ENCODE measurements at regions not wholly inside any gene's neighbourhood (a gene's known extent, or its start where the extent isn't known, plus 50 kb on each side); places are given as distances from the start of the nearest gene placed in this dataset.

DNA sequence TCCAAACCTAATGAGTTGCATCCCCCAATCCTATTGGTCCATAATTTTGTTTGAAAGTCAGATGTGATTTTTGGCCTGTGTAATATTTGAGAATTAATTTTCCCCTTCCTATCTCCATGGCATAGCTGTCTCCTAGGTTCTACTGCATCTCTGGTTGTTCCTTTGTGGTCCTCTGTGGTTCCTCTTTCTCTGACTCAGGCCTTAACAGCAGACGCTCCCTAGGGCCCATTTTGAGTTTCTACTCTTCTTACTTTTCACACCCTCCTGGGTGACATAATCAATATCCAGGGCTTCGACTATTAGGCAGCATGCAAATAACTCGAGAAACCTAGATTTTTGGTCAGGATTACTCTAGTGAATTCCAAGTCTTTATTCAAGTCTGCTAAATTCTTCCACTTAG is 160.7 kb downstream of the RFC3 start:
- no peak overlapping the region for H3K9ac ChIP-seq (ENCODE audit: low read depth, low read length)
- H3K27me3 ChIP-seq (ENCODE audit: control insufficient read depth, insufficient read depth, low read length) = no peaks in the 10 kb centered on the region

DNA sequence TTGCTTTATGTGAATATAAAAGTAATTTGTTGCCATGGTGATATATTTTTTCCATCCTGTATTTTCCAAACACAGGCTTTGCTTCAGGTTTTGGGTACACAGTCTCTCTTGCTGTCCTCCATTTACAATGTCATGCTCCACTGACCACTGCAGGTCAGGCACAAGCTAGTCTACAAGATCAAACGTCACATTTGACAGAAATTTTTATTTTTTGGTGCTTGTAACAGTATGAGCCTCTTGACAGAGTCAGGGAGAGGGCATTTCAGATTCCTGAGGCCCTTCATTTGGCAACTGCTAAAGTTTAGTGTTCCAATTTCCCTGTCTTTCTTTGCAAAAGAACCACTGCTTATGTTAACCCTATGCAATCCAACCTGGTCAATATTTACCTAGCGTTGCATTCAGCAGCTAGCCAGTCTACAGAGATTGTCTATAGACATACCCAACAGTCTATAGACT is 175.0 kb downstream of the RFC3 start:
- H3K4me3 ChIP-seq (ENCODE audit: low read length) = no peak overlapping the region
- H3K9ac ChIP-seq (ENCODE audit: low read depth, low read length) = no peak overlapping the region
- no peaks in the 10 kb centered on the region for H3K9me3 ChIP-seq (replicated peaks; ENCODE audit: low read length)
- no peaks in the 10 kb centered on the region for H3K27me3 ChIP-seq (ENCODE audit: control insufficient read depth, insufficient read depth, low read length)
- no peaks in the 10 kb centered on the region for H3K4me1 ChIP-seq (ENCODE audit: control insufficient read depth, insufficient read depth, low read length)
- H3K36me3 ChIP-seq (ENCODE audit: insufficient read depth, low read length) = no peaks in the 10 kb centered on the region
- no peak overlapping the region for H3K4me2 ChIP-seq (ENCODE audit: low read length)

More for the DNA sequence above, 160.7 kb downstream of the RFC3 start:
- H3K36me3 ChIP-seq (ENCODE audit: insufficient read depth, low read length) = no peaks in the 10 kb centered on the region
- no peaks in the 10 kb centered on the region for H3K4me1 ChIP-seq (ENCODE audit: control insufficient read depth, insufficient read depth, low read length)
- no peak overlapping the region for H3K4me2 ChIP-seq (ENCODE audit: low read length)
- H3K4me3 ChIP-seq (ENCODE audit: low read length) = no peak overlapping the region
- no peaks in the 10 kb centered on the region for H3K9me3 ChIP-seq (replicated peaks; ENCODE audit: low read length)

DNA sequence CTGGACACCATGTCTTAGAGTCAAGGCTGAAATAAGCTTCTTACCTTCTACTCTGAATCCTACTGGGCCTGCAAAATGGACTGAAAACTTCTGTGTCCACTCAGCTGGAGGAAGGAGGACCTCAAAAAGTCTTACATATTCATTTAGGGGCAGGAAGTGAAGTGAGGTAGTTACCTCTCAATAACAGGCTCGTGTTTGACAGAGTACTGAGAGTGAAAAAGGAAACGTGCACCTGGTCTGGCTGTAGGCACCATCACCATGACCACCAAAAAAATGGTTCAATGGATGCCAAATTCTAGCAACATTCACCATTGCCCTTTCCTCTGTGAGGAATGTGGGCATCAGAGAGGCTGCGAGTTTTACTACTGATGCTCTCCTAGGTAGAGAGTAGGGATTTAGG is 176.2 kb downstream of the RFC3 start:
- no peak overlapping the region for H3K9ac ChIP-seq (ENCODE audit: low read depth, low read length)
- no peaks in the 10 kb centered on the region for H3K4me1 ChIP-seq (ENCODE audit: control insufficient read depth, insufficient read depth, low read length)
- no peaks in the 10 kb centered on the region for H3K36me3 ChIP-seq (ENCODE audit: insufficient read depth, low read length)
- no peak overlapping the region for H3K4me2 ChIP-seq (ENCODE audit: low read length)
- no peaks in the 10 kb centered on the region for H3K27me3 ChIP-seq (ENCODE audit: control insufficient read depth, insufficient read depth, low read length)
- no peak overlapping the region for H3K4me3 ChIP-seq (ENCODE audit: low read length)
- H3K9me3 ChIP-seq (replicated peaks; ENCODE audit: low read length) = no peaks in the 10 kb centered on the region

DNA sequence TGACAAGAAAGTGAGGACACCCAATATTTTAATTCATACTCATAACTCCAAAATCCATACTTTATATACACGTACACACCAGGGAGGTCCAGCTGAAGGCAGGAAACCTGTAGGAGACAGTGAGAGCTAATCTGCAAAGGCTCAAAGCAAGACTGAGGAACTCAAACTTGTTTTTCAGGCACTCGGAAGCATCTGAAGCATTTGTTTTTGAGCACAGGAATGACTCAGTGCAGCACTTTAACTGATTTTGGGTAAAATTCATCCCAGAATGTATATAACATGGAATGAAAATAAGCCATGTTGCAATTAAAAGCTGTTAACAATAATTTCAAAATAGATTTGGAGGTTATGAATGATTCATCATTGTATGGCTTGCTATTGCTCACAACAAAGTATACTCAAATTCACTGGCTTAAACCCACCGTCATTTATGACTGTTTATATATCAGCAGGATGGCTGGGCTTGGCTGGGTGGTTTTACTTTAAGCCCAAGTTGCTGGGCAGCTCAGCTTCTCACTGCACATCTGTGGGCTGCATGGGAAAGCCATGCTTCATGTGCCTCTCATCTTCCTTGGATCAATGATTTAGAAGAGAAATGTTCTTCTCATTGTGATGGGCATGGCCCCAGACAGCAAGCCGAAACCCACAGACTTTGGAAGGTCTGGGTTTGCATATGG is 177.0 kb downstream of the RFC3 start:
- Histone ChIP-seq H3K36me3 (ENCODE audit: insufficient read depth, low read length) (no peaks in the 10 kb centered on the region), H3K9ac (ENCODE audit: low read depth, low read length) (no peak overlapping the region)

DNA sequence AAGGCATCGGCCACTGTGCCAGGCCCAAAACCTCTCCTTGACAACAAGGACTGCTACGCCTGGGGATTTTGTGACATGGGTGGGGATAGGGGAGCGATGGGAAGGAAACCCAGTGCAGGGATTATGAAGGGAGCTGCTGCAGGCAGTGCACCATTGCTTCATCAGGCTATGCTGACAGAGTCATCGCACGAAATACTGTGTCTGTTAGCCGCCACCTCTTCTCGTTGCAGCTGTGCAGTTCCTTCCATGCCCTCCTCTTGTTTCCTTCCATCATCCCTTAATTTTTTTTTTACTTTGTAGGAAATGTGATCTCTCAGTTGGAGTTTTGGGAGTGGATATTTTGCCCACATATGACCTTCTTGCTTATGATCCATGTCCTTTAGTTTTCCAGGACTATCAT is 178.7 kb downstream of the RFC3 start:
- Histone ChIP-seq H3K9ac (ENCODE audit: low read depth, low read length) (no peak overlapping the region), H3K4me3 (ENCODE audit: low read length) (no peak overlapping the region), H3K9me3 (replicated peaks; ENCODE audit: low read length) (no peaks in the 10 kb centered on the region), H3K4me2 (ENCODE audit: low read length) (no peak overlapping the region), H3K36me3 (ENCODE audit: insufficient read depth, low read length) (no peaks in the 10 kb centered on the region), H3K4me1 (ENCODE audit: control insufficient read depth, insufficient read depth, low read length) (no peaks in the 10 kb centered on the region), H3K27me3 (ENCODE audit: control insufficient read depth, insufficient read depth, low read length) (no peaks in the 10 kb centered on the region)

More for the DNA sequence above, 177.0 kb downstream of the RFC3 start:
- Histone ChIP-seq H3K27me3 (ENCODE audit: control insufficient read depth, insufficient read depth, low read length) (no peaks in the 10 kb centered on the region), H3K4me1 (ENCODE audit: control insufficient read depth, insufficient read depth, low read length) (no peaks in the 10 kb centered on the region), H3K9me3 (replicated peaks; ENCODE audit: low read length) (no peaks in the 10 kb centered on the region), H3K4me3 (ENCODE audit: low read length) (no peak overlapping the region), H3K4me2 (ENCODE audit: low read length) (no peak overlapping the region)

DNA sequence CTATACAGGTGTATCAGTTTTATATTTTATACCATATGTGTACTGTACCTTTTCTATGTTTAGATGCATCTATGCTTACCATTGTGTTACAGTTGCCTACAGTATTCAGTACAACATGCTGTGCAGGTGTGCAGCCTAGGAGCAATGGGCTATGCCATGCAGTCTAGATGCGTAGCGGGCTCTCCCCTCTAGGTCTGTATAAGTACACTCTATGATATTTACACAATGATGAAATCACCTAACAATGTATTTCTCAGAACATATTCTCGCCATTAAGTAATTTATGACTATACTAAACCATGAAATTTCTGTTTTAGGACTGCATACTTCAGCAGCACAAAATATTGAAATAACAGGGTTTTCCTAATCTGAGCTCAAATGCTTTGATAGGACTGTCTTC is 179.6 kb downstream of the RFC3 start:
- Histone ChIP-seq H3K4me3 (ENCODE audit: low read length) (no peak overlapping the region), H3K4me2 (ENCODE audit: low read length) (no peak overlapping the region), H3K27me3 (ENCODE audit: control insufficient read depth, insufficient read depth, low read length) (no peaks in the 10 kb centered on the region), H3K9ac (ENCODE audit: low read depth, low read length) (no peak overlapping the region), H3K9me3 (replicated peaks; ENCODE audit: low read length) (no peaks in the 10 kb centered on the region), H3K36me3 (ENCODE audit: insufficient read depth, low read length) (no peaks in the 10 kb centered on the region), H3K4me1 (ENCODE audit: control insufficient read depth, insufficient read depth, low read length) (no peaks in the 10 kb centered on the region)

DNA sequence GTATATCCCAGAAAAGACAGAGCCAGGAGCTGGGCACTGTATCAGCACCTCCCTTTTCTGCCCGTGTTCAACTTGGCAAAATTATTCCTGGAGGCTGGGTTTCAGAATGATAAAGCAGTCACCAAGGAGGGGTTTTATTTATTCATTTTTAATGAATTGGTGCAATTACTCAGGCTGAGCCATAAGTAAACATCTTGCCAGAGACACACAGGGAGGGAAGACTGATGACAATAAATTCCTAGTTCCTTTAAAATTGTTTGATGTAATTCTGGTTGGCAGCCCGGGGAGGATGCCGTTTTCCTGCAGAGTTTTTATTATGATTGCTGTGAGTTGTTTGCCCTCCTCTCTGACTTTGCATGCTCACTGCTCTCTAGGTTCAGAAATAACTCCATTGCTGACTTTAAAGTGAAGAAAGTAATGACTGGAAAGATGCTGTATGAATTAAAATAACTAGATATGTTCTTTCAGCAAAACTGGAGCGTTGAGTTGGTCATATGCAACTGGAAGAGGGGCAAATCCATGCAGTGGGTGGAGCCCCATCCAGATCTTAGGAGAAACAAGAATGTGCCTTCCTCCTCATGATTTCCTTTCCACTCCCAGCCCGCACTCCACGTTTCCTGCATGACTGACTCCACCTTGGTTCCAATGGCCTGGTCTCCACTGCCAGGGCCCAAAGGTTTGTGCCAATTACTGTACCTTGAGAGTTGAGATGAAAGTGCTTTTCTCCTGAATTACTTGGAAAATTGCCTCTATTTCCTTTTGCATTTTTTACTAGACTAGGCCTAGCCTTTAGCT is 182.1 kb downstream of the RFC3 start:
- Histone ChIP-seq H3K4me2 (ENCODE audit: low read length) (no peak overlapping the region), H3K27me3 (ENCODE audit: control insufficient read depth, insufficient read depth, low read length) (no peaks in the 10 kb centered on the region), H3K4me1 (ENCODE audit: control insufficient read depth, insufficient read depth, low read length) (peaks cover 4% of the 10 kb centered on the region), H3K9me3 (replicated peaks; ENCODE audit: low read length) (no peaks in the 10 kb centered on the region), H3K9ac (ENCODE audit: low read depth, low read length) (no peak overlapping the region), H3K36me3 (ENCODE audit: insufficient read depth, low read length) (no peaks in the 10 kb centered on the region), H3K4me3 (ENCODE audit: low read length) (no peak overlapping the region)

DNA sequence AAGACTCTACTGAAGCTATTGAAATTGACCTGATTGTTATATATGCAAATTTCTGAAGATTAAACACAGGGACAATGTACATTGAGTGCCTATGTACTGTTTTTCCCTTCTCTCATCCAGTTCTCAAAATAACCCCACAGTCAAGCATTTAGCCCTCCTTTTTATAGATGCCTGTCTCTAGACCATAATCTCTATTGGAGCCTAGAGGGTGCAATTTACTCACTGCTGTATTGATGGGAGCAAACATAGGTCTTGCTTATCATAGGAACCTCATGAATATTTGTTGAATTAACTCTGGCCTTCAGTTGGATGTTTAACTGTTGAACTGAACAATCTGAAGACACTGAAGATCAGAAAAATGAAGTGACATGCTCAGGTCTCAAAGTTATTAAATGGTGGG is 183.0 kb downstream of the RFC3 start:
- Histone ChIP-seq H3K4me1 (ENCODE audit: control insufficient read depth, insufficient read depth, low read length) (peaks cover 4% of the 10 kb centered on the region), H3K36me3 (ENCODE audit: insufficient read depth, low read length) (no peaks in the 10 kb centered on the region), H3K4me2 (ENCODE audit: low read length) (no peak overlapping the region), H3K9me3 (replicated peaks; ENCODE audit: low read length) (no peaks in the 10 kb centered on the region), H3K27me3 (ENCODE audit: control insufficient read depth, insufficient read depth, low read length) (no peaks in the 10 kb centered on the region), H3K4me3 (ENCODE audit: low read length) (no peak overlapping the region), H3K9ac (ENCODE audit: low read depth, low read length) (no peak overlapping the region)

DNA sequence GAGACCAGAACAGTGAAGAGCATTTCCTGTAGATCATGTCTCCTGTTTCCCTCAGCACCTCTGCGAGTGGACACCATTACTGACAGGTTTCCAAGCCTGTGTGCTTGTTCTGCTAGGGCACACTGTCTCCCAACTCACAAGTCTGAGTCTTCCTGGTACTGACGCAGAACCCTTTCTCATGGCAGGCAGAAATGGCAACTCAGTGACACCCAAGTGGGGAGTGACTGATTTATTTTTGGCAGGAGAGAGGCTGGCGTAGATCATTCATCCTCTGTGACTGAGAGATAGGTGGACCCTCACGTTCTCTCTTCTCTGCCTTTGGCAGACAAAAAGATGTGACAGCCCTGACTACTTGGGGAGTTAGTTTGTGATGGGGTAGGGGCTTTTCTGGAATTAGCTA is 183.4 kb downstream of the RFC3 start:
- Histone ChIP-seq H3K27me3 (ENCODE audit: control insufficient read depth, insufficient read depth, low read length) (no peaks in the 10 kb centered on the region), H3K4me2 (ENCODE audit: low read length) (no peak overlapping the region)

DNA sequence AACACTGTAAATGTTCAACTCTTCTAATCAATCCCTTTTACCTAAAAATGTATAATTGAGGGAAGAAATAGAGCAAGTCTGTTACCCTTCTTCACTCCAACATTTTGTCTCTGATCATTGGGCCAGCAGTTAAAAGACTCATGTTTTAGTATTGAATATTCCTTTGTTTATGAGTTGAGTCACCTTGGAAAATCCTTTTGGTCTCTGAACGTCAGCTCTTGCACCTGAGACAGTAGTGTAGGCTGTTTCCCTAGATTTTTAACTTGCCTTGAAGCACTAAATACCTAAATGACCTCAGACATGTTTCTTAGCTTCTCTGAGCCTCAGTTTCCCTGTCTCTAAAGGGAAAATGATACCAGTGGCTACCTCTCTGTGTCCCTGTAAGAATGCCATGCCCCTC is 184.2 kb downstream of the RFC3 start:
- H3K27me3 ChIP-seq (ENCODE audit: control insufficient read depth, insufficient read depth, low read length) = no peaks in the 10 kb centered on the region
- H3K9ac ChIP-seq (ENCODE audit: low read depth, low read length) = no peak overlapping the region
- peaks cover 4% of the 10 kb centered on the region for H3K4me1 ChIP-seq (ENCODE audit: control insufficient read depth, insufficient read depth, low read length)
- no peaks in the 10 kb centered on the region for H3K9me3 ChIP-seq (replicated peaks; ENCODE audit: low read length)
- H3K4me2 ChIP-seq (ENCODE audit: low read length) = no peak overlapping the region
- H3K4me3 ChIP-seq (ENCODE audit: low read length) = no peak overlapping the region
- H3K36me3 ChIP-seq (ENCODE audit: insufficient read depth, low read length) = no peaks in the 10 kb centered on the region

More for the DNA sequence above, 183.4 kb downstream of the RFC3 start:
- no peaks in the 10 kb centered on the region for H3K36me3 ChIP-seq (ENCODE audit: insufficient read depth, low read length)
- H3K4me3 ChIP-seq (ENCODE audit: low read length) = no peak overlapping the region
- H3K4me1 ChIP-seq (ENCODE audit: control insufficient read depth, insufficient read depth, low read length) = peaks cover 4% of the 10 kb centered on the region
- H3K9me3 ChIP-seq (replicated peaks; ENCODE audit: low read length) = no peaks in the 10 kb centered on the region
- H3K9ac ChIP-seq (ENCODE audit: low read depth, low read length) = no peak overlapping the region

DNA sequence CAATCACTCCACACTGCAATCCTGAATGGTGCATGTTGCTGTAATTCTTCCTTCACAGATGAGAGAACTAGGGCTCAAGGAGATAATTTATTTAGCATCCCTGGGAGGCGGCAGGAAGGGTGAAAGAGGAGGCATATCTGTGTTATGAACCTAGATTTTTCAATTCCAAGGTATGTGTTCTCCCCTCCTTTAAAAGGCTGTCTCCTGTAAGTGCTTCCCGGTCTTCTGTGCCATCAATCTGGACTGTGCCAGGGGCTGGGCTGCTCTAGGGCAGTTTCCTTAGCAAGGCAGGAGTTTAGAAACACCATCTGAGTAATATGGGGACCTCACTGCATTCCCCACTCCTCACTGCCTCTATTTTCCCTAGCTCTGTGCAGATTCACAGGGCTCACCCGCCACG is 185.0 kb downstream of the RFC3 start:
- no peak overlapping the region for H3K4me2 ChIP-seq (ENCODE audit: low read length)
- no peaks in the 10 kb centered on the region for H3K27me3 ChIP-seq (ENCODE audit: control insufficient read depth, insufficient read depth, low read length)
- no peaks in the 10 kb centered on the region for H3K9me3 ChIP-seq (replicated peaks; ENCODE audit: low read length)
- no peaks in the 10 kb centered on the region for H3K36me3 ChIP-seq (ENCODE audit: insufficient read depth, low read length)
- H3K4me1 ChIP-seq (ENCODE audit: control insufficient read depth, insufficient read depth, low read length) = peaks cover 4% of the 10 kb centered on the region
- no peak overlapping the region for H3K4me3 ChIP-seq (ENCODE audit: low read length)
- no peak overlapping the region for H3K9ac ChIP-seq (ENCODE audit: low read depth, low read length)

DNA sequence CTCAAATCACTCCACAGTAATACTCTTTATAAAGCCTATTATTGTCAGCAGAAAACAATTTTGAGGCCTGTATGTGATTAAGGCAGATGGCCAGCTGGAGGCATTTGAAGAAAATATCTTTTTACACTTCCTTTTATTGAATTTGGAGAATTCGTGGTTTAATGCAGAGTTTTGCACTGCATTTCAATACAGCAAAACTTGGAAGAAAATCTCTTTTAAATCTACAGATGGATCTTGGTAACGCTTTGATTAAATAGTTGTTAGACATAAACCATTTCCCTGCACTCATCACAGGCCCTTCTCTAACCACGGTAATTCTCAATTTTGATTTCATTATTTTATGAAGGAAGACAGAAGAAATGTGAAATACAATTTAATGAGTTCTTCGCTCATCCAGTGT is 185.7 kb downstream of the RFC3 start:
- Histone ChIP-seq H3K4me1 (ENCODE audit: control insufficient read depth, insufficient read depth, low read length) (peaks cover 4% of the 10 kb centered on the region), H3K9ac (ENCODE audit: low read depth, low read length) (no peak overlapping the region), H3K4me2 (ENCODE audit: low read length) (no peak overlapping the region), H3K36me3 (ENCODE audit: insufficient read depth, low read length) (no peaks in the 10 kb centered on the region), H3K4me3 (ENCODE audit: low read length) (no peak overlapping the region), H3K9me3 (replicated peaks; ENCODE audit: low read length) (no peaks in the 10 kb centered on the region), H3K27me3 (ENCODE audit: control insufficient read depth, insufficient read depth, low read length) (no peaks in the 10 kb centered on the region)

Measured in skeletal muscle satellite cell (primary cell).